ENCODE measurements at regions not wholly inside any gene's neighbourhood (a gene's known extent, or its start where the extent isn't known, plus 50 kb on each side); places are given as distances from the start of the nearest gene placed in this dataset.

DNA sequence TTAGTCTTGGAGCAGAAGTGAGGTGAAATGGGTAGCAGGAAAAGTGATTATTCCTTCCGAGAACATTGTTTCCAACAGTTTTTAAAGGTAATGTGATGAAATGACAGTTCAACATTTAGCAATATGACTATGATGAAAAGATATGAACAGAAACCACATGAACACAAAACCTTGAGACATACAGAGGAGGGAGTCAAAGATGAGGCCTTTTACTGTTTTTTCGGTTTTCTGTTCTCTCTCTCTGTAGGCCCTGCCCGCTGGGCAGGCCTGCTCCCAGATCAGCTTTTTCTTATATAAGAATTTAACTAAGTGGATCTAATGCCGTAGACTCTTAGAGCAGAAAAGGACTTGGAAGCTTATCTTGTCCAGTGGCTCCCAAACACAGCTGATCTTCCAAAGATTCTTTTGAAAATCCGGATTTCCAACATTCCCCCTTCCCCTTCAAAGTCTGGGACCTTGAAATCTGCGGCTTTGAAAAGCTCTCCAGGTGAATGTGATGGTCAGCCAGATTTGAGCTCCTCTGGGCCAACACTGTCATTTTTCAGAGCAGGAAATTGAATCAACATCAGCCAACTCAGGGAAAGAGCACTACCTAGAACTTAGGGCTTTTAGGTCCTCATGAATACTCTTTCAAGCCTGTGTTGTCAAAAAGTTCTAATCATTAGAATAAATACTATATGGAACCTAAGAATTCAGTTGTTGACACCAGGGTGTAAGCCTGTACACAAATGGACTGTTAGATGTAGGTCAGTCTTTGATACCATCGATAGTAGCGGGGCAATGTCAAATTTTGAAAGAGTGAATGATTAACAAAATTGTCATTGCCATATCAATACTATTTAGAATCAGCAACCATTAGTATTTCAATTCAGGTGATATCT is 372.7 kb downstream of the SHQ1 start:
- intact Hi-C loops (cut with micrococcal nuclease) = loop anchor here (1.0 kb wide), 3 partner anchors 8 to 46 kb away; no protein-coding TSS in a partner anchor
- Mint-ChIP-seq H3K36me3 (ENCODE audit: low read depth) (peaks cover 7% of the 10 kb centered on the region), H3K4me3 (peak overlapping the region; percentile 41)

DNA sequence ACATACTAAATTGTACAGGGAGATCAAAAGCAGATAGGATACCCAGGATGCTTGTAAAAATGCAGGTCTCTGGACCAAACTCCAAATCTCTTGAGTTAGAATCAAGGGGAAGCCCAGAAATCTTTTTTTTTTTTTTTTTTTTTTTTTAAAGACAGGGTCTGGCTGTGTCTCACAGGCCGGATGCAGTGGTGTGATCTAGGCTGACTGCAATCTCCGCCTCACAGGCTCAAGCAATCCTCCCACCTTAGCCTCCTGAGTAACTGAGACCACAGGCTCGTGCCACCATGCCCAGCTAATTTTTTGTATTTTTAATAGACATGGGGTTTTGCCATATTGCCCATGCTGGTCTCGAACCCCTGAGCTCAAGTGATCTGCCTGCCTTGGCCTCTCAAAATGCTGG is 373.5 kb downstream of the SHQ1 start:
- no peak for DNase-seq (ENCODE audit: low spot score)
- Mint-ChIP-seq H3K36me3 (ENCODE audit: low read depth) (peaks cover 2% of the 10 kb centered on the region), H3K27ac (peak overlapping the region; percentile 49), H3K27me3 (ENCODE audit: insufficient read depth) (no peaks in the 10 kb centered on the region), H3K4me1 (ENCODE audit: low read depth) (peaks cover 31% of the 10 kb centered on the region), H3K4me3 (peak overlapping the region; percentile 41), H3K9me3 (peaks cover 3% of the 10 kb centered on the region)
- intact Hi-C loops (cut with micrococcal nuclease) = loop anchor here (1.0 kb wide), 3 partner anchors 9 to 47 kb away; no protein-coding TSS in a partner anchor

More for the DNA sequence above, 372.7 kb downstream of the SHQ1 start:
- no peak for DNase-seq (ENCODE audit: low spot score)
- Mint-ChIP-seq H3K27me3 (ENCODE audit: insufficient read depth) (no peaks in the 10 kb centered on the region), H3K27ac (peak overlapping the region; percentile 42), H3K4me1 (ENCODE audit: low read depth) (peaks cover 38% of the 10 kb centered on the region), H3K9me3 (peaks cover 8% of the 10 kb centered on the region)

DNA sequence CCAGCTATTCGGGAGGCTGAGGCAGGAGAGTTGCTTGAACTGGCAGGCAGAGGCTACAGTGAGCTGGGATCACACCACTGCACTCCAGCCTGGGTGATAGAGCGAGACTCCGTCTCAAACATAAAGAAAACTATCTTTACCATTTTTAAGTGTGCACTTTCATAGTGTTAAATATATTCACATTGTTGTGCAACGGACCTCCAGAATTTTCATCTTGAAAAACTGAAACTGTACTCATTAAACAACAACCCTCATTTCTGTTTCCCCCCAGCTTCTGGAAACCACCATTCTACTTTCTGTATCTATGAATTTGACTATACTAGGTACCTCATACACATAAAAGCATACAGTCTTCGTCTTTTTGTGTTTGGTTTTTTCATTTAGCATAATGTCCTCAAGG is 375.1 kb downstream of the SHQ1 start:
- Mint-ChIP-seq H3K4me1 (ENCODE audit: low read depth) (peaks cover 31% of the 10 kb centered on the region), H3K36me3 (ENCODE audit: low read depth) (peaks cover 4% of the 10 kb centered on the region), H3K27ac (peak overlapping the region; percentile 57), H3K4me3 (no peak overlapping the region), H3K9me3 (peaks cover 3% of the 10 kb centered on the region), H3K27me3 (ENCODE audit: insufficient read depth) (no peaks in the 10 kb centered on the region)
- DNase-seq (ENCODE audit: low spot score) = no peak
- intact Hi-C loops (cut with micrococcal nuclease) = loop anchor here (2.0 kb wide), 1 partner anchor 250 kb away; no protein-coding TSS in a partner anchor

DNA sequence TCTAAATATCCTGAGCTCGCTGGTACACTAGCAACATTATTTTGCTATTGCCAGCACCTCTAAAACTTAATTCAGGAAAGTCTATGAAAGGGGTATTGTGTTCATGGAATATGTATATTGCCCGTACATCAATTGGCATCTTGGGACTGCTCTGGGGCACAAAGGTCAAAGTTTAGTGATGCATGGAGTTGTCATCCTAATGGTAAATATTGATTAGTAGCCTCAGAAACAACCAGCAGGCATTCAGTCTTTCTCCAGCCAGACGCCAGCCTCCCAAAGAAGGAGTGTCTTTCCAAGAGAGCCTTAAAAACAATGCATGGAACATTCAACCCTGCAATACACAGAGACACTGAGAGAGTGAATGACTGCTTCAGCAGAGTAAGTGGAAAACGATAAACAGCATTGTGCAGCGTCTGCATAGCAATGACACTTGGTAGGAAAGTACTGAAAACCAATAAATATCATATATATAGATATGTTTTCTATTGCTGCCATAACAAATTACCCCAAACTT is 377.3 kb downstream of the SHQ1 start:
- intact Hi-C loops (cut with micrococcal nuclease) = no loop called here
- peaks cover 22% of the 10 kb centered on the region for H3K4me1 Mint-ChIP-seq (ENCODE audit: low read depth)
- H3K27me3 Mint-ChIP-seq (ENCODE audit: insufficient read depth) = peaks cover 1% of the 10 kb centered on the region
- H3K27ac Mint-ChIP-seq = no peak overlapping the region
- peaks cover 3% of the 10 kb centered on the region for H3K9me3 Mint-ChIP-seq
- H3K36me3 Mint-ChIP-seq (ENCODE audit: low read depth) = peaks cover 4% of the 10 kb centered on the region
- no peak overlapping the region for H3K4me3 Mint-ChIP-seq
- DNase-seq (ENCODE audit: low spot score) = no peak

DNA sequence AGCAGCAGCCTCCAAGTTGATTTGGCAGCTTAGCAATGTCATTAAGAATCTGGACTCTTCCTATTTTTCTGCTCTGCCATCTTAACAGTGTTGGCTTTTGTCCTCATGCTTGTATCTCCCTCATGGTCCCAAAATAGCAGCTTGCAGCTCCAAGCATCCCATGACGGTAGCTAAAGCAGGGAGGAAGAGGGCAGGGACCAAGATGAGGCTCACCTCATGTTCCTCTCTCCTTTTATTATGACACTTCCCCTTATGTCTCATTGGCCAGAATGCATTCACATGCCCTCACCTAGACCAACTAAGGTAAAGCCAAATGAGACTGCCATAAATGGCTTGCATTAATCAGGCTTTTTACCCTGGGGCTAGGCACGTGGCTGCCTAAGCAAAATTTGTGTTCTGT is 382.4 kb downstream of the SHQ1 start:
- Mint-ChIP-seq H3K9me3 (no peaks in the 10 kb centered on the region), H3K4me3 (no peak overlapping the region), H3K27me3 (ENCODE audit: insufficient read depth) (peaks cover 4% of the 10 kb centered on the region), H3K27ac (no peak overlapping the region), H3K36me3 (ENCODE audit: low read depth) (peaks cover 2% of the 10 kb centered on the region), H3K4me1 (ENCODE audit: low read depth) (peaks cover 6% of the 10 kb centered on the region)
- intact Hi-C loops (cut with micrococcal nuclease) = no loop called here
- no peak for DNase-seq (ENCODE audit: low spot score)

DNA sequence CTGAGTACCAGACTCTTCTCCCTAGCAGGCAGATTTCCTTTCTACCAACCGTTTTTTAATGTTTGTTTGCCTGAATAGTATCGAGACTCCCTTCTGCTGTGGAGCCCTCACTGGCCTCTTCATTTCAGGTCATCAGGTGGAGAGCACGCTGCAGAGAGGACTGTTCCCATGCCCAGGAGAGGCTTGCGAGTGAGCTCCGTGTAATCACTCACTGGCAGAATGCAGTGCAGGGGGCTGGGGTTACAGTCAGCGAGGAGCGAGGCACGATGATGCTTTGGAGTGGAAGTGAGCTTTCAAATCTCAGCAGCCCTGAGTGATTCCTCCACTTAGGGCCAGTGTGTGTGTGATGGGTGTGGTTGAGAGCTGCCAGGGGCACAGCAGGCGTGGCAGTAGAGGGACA is 385.2 kb downstream of the SHQ1 start:
- Mint-ChIP-seq H3K36me3 (ENCODE audit: low read depth) (no peaks in the 10 kb centered on the region), H3K9me3 (no peaks in the 10 kb centered on the region), H3K4me1 (ENCODE audit: low read depth) (peaks cover 6% of the 10 kb centered on the region), H3K27ac (no peak overlapping the region), H3K4me3 (no peak overlapping the region), H3K27me3 (ENCODE audit: insufficient read depth) (peaks cover 8% of the 10 kb centered on the region)
- intact Hi-C loops (cut with micrococcal nuclease) = no loop called here
- DNase-seq (ENCODE audit: low spot score) = no peak

DNA sequence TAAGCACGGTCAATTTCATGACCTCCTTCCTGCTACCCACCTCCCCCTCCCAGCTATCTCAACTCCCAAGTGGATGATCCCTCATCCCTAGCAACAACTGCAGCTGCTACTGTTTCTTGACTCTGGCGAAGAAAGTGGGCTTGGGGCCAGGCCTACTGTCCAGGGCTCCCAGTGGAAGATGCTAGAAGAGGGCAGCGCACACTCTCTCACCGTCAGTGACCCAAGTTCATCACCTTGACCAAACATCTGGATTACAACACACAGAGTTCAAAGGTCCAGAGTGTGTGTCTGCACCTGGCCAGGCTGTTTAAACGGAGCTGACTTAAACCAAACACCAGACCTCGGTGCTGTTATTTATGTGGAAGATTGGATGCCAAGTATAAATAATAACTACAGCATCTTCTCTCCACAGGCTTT is 385.6 kb downstream of the SHQ1 start:
- DNase-seq (ENCODE audit: low spot score) = no peak
- Mint-ChIP-seq H3K4me3 (no peak overlapping the region), H3K27ac (no peak overlapping the region), H3K9me3 (no peaks in the 10 kb centered on the region), H3K36me3 (ENCODE audit: low read depth) (no peaks in the 10 kb centered on the region), H3K27me3 (ENCODE audit: insufficient read depth) (peaks cover 8% of the 10 kb centered on the region), H3K4me1 (ENCODE audit: low read depth) (peaks cover 6% of the 10 kb centered on the region)
- intact Hi-C loops (cut with micrococcal nuclease) = no loop called here

DNA sequence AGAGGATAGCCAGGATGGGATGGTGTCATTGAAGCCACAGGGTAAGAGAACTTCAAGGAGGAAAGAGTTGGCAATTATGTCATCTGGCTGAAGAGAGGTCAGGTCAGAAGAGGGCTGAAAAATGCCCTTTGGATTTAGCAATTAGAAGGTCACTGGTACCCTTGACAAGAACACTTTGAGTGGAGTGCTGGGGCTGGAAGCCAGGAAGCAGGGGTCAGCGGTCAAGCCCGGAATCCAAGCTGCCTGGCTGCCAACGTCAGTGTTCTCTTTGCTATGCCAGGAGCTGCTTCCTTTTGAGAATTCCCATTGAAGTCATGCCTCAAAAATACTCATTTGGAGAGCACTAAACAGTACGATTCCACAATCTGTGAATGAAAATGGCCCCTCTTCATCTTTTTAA is 386.5 kb downstream of the SHQ1 start:
- H3K4me3 Mint-ChIP-seq = no peak overlapping the region
- H3K36me3 Mint-ChIP-seq (ENCODE audit: low read depth) = no peaks in the 10 kb centered on the region
- peaks cover 6% of the 10 kb centered on the region for H3K4me1 Mint-ChIP-seq (ENCODE audit: low read depth)
- no peak for DNase-seq (ENCODE audit: low spot score)
- no peak overlapping the region for H3K27ac Mint-ChIP-seq
- H3K9me3 Mint-ChIP-seq = no peaks in the 10 kb centered on the region
- intact Hi-C loops (cut with micrococcal nuclease) = no loop called here
- peaks cover 8% of the 10 kb centered on the region for H3K27me3 Mint-ChIP-seq (ENCODE audit: insufficient read depth)

DNA sequence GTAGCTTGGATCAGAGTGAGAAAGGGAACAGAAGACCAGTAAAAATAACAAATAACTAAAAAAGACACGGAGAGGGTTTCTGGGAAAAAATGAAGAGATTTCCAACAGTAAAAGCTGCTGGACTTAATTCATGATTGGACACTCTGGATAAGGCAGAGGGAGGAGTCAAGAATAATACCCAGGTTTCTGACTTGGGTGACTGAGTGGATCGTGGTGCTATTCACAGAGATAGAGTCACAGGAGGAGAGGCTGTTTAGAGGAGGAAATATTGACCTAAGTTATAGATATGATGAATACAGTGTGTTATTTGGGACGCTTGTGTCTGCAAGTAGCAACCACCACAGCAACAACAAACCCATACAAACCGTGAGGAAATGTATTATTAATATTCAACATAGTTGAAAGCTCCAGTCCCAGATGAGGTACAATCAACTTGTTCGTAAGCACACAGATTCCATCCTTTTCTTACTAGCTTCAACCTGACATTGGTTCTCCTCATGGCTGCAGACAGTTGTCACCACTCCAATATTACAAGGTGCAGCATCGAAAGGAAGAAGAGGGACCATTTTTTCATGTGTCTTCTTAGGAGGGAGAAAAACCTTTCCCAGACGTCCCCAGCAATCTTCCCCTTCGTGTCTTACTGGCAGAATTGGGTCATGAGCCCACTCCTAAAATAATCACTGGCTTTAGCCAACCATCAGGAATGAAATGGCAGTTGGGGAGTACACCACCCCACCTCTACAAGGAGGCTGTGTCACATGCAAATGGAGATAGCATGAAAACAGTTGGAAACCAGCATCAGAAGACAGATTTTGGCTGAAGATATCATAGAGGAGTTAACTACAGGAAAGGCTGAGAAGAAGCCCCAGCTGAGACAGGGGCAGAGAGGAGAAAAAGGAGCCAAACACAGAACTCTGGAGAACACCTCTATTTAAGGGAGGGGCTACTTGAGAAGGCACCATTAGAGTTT is 387.8 kb downstream of the SHQ1 start:
- Mint-ChIP-seq H3K4me3 (no peak overlapping the region), H3K9me3 (no peaks in the 10 kb centered on the region), H3K36me3 (ENCODE audit: low read depth) (no peaks in the 10 kb centered on the region), H3K27me3 (ENCODE audit: insufficient read depth) (peaks cover 6% of the 10 kb centered on the region), H3K4me1 (ENCODE audit: low read depth) (peaks cover 12% of the 10 kb centered on the region), H3K27ac (no peak overlapping the region)
- no peak for DNase-seq (ENCODE audit: low spot score)
- intact Hi-C loops (cut with micrococcal nuclease) = no loop called here

DNA sequence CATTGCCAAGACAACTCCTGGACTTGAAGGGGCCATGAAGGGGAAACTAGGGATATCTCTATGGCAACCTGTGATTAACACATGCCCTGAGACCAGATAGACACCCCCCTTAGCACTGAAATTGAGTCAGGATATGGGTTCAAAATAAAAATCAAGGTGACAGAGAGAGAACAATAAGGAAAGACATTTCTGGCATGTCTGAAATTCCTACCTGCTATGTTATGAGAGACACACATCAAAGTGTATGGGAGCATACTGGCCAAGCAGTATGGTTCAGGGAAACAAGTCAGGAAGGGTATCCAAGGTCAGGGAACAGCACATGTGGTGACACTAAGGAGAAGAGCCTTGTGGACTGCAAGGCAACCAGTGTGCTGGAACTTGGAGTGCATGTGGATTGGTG is 388.7 kb downstream of the SHQ1 start:
- peaks cover 6% of the 10 kb centered on the region for H3K27me3 Mint-ChIP-seq (ENCODE audit: insufficient read depth)

DNA sequence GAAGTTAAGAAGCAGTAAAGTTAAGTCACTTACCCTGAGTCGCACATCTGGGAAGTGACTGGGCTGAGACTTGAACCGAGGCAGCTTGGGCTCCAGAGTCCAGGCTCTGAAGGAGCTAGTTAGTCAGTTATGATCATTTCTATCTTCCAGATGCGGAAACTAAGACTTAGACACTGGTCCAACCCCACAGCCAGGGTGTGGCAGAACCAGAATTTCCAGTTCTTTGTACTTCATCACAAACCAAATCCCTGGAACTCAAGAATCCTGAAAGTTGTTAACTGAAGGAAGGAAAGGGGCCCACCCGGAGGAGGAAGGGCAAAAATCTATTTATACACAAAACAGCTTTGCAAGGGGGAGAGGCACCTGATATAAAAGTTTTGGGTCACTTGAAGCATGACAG is 389.9 kb downstream of the SHQ1 start:
- intact Hi-C loops (cut with micrococcal nuclease) = no loop called here
- no peak for DNase-seq (ENCODE audit: low spot score)
- Mint-ChIP-seq H3K4me3 (no peak overlapping the region), H3K36me3 (ENCODE audit: low read depth) (no peaks in the 10 kb centered on the region), H3K27me3 (ENCODE audit: insufficient read depth) (peaks cover 6% of the 10 kb centered on the region), H3K4me1 (ENCODE audit: low read depth) (peaks cover 19% of the 10 kb centered on the region), H3K9me3 (no peaks in the 10 kb centered on the region), H3K27ac (no peak overlapping the region)

More for the DNA sequence above, 388.7 kb downstream of the SHQ1 start:
- no peak for DNase-seq (ENCODE audit: low spot score)
- no peak overlapping the region for H3K4me3 Mint-ChIP-seq
- peaks cover 15% of the 10 kb centered on the region for H3K4me1 Mint-ChIP-seq (ENCODE audit: low read depth)
- no peaks in the 10 kb centered on the region for H3K36me3 Mint-ChIP-seq (ENCODE audit: low read depth)
- H3K9me3 Mint-ChIP-seq = no peaks in the 10 kb centered on the region
- intact Hi-C loops (cut with micrococcal nuclease) = no loop called here
- no peak overlapping the region for H3K27ac Mint-ChIP-seq

DNA sequence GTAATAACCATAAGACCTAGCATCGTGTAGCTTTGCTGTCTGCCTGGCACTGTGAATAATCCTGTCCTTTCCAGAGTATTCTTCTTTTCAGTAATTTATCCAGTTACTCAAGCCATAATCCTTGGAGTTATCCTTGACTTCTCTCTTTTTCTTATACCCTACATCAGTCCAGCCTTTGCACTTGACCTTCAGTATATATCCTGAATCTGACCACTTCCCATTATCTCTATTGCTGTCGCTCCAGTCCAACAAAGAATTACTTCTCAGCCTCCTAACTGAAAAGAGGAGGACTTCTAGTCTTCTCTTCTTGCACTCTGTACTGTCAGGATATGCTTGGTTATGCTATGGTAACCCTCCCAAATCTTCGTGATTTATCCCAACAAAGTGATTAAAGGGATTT is 393.8 kb downstream of the SHQ1 start:
- peaks cover 7% of the 10 kb centered on the region for H3K27me3 Mint-ChIP-seq (ENCODE audit: insufficient read depth)
- intact Hi-C loops (cut with micrococcal nuclease) = no loop called here
- no peak overlapping the region for H3K4me3 Mint-ChIP-seq
- peaks cover 39% of the 10 kb centered on the region for H3K4me1 Mint-ChIP-seq (ENCODE audit: low read depth)
- H3K27ac Mint-ChIP-seq = no peak overlapping the region
- DNase-seq (ENCODE audit: low spot score) = no peak
- H3K9me3 Mint-ChIP-seq = no peaks in the 10 kb centered on the region
- H3K36me3 Mint-ChIP-seq (ENCODE audit: low read depth) = no peaks in the 10 kb centered on the region

All from activated T-helper 1 cell treated with anti-CD3 and anti-CD28 coated beads, Interleukin-12 subunit alpha, Interleukin-12 subunit beta, Interleukin-2, Interleukin-4 antibody, amounts not matched to agents 30 ng/mL and 10 ng/mL and 1 ng/mL, durations not matched to agents 14 hours and 24 hours and 36 hours (primary cell).